SH-SY5Y (cell line): ENCODE measurements at regions not wholly inside any gene's neighbourhood (a gene's known extent, or its start where the extent isn't known, plus 50 kb on each side); places are given as distances from the start of the nearest gene placed in this dataset.

ENCODE experiments used
- GATA2 ChIP-seq: IDR thresholded peaks from 2 replicates; pipeline ENCODE4 v1.6.1; 2011; ENCODE audit warnings: mild to moderate bottlenecking, low read depth, low read length
- GATA3 ChIP-seq: IDR thresholded peaks from 2 replicates; pipeline ENCODE4 v1.6.1; 2011; ENCODE audit warnings: low read depth, mild to moderate bottlenecking, low read length, moderate library complexity

- TF ChIP-seq GATA3: no peak
- no peak for TF ChIP-seq GATA2
Measured at GRCh38 chr15:61721418-61721817, 338.8 kb downstream of the VPS13C start.

DNA sequence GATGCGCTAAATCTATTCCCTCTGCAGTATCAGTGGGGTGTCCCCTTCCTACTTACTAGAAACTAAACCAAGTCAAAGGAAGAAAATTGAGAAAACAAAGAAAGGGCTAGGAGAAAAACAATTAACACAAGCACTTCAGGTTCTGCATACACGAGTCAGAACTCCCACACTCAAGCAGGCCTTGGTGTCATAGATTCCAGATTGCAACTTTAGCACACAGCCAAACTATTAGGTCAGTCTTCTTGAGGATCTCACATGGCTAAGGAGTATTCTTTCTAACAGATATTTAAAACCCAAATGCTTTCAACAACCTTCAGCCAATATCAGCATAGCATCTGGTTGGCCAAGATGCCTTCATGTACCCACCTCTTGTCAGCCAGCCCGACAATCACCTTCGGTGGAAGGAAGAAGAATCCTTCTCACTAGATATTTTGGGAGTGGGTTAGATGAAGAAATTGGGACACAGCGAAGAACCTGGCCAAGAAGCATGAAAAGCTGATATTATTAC is 340.0 kb downstream of the VPS13C start:
- TF ChIP-seq GATA3: no peak
- TF ChIP-seq GATA2: no peak

GRCh38 chr15:61715082-61715481 is 345.2 kb downstream of the VPS13C start:
- no peak for TF ChIP-seq GATA2
- TF ChIP-seq GATA3: no peak

DNA sequence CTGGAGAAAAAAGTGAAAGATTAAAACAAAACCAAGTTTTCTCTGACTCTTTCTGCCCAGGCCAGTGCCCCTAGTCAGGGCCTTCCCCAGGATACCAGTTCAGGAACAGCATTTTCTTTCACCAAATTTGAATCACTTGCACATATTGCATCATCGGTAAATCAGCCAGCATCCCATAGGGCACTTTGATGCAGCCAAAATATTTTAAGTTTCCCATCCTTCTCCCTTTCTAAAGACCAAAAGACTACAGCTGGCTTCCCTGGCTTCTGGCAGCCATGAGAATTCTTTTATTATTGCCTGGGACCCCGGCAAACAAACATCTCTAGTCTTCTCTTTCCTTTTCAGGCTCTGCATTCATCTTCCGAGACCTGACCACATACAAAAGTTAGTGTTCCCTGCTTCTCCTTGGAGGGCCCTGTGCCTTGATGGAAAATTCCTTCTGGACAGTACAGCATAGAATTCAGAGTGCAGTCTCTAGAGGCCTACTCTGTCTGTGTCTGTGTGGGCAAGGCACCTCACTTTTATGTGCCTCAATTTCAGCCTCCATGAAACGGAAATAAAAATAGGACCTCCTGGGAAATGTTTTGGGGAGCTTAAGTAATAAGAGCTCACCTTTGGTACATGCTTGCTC is 348.0 kb downstream of the VPS13C start:
- TF ChIP-seq GATA3 (no peak), GATA2 (no peak)

- no peak for TF ChIP-seq GATA3
- TF ChIP-seq GATA2: no peak
Measured at GRCh38 chr15:61702224-61703020, 357.8 kb downstream of the VPS13C start.

GRCh38 chr15:61701455-61701854 is 358.8 kb downstream of the VPS13C start:
- no peak for TF ChIP-seq GATA2
- no peak for TF ChIP-seq GATA3

DNA sequence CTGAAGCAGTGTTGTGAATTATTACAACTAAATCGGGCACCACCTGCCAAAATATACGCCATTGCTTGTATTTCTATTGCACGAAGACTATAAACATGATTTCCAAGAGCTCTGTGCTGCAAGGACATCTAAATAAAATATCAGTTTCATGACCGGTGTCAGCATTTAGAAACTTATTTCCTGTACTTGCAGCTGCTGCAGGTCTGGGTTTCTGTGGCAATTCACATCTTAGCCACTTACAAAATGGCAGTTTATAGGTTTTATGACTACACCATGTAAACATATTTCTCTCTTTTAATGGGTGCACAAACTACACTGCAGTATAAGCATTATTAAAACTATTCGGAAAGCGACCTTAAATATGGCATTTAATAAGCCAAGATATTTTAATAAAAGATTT is 359.4 kb downstream of the VPS13C start:
- TF ChIP-seq GATA3 (no peak), GATA2 (no peak)

GRCh38 chr15:61697796-61698195 is 362.5 kb downstream of the VPS13C start:
- TF ChIP-seq GATA3: no peak

DNA sequence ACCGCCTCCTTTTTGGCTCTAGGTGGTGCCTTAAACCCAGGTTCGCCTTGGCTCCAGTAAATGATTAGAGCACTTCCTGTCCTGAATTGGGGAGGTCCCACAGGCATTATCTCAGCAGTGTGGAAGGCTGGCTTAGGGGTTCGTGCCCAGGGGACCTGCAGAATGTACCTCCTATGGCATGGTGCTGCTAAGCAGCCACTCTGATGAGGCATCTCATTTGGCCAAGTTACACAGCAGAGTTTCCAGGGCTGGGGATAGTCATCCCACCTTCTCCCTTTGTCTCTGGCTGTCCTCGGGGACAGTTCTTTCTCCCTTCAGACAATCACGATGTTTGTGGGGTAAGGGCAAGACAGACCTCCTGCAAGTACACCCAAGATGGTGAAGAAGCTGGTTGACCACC is 371.2 kb downstream of the VPS13C start:
- no peak for TF ChIP-seq GATA3
- no peak for TF ChIP-seq GATA2

- TF ChIP-seq GATA2 (no peak), GATA3 (no peak)
Measured at GRCh38 chr15:61687651-61688050, 372.6 kb downstream of the VPS13C start.

DNA sequence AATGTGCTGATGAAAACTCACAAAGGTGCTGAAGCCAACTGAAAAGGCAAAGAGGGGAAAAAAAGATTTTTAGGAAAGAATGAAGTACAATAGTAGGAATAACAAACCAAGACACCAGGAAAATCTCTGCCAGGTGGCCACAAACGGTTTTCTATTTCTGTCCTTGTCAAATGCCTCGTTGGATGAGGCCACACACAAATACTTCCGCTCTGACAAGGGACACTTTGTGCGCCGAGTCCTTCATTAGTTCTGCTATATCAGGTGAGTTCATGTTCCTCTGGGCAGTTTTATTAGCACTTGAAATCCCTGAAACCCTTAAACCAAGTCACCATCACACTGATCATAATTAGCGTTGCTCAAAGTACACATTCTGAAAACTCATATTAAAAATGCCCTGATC is 373.1 kb downstream of the VPS13C start:
- TF ChIP-seq GATA2: no peak
- TF ChIP-seq GATA3: no peak

- no peak for TF ChIP-seq GATA3
- TF ChIP-seq GATA2: no peak
Measured at GRCh38 chr15:61685971-61686370, 374.3 kb downstream of the VPS13C start.

GRCh38 chr15:61685534-61685933 is 374.7 kb downstream of the VPS13C start:
- no peak for TF ChIP-seq GATA2
- TF ChIP-seq GATA3: no peak

DNA sequence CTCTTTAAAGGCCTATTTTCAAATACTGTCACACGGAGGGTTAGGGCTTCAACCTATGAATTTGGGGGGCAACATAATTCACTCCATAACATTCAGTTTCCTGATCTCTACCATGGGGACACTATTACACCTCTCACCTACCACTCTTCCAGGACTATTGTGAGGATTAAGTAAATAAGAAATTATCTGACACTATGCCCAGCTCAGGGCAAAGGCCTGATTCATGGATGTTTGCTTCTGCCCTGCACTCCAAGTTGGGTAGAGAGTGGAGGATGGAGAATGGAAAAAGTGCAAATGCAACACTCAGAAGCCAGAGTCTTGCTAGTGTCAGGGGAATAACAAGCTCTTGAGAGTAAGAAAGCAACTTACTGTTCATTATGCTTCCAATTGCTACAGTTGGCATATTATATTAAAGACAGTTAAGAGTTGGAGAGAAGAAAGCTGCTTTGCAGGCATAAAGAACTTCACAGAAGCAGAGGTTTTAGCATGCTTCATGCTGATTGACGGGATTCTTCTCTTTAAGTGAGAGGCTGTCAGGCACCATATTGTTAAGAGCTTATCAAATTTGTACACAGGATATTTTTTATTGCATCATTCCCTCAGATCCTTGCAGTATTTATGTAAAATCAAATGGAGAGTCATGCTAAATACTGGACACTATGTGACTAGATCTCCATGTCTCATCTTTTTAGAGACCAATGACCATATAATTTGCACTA is 375.3 kb downstream of the VPS13C start:
- TF ChIP-seq GATA3: no peak
- no peak for TF ChIP-seq GATA2
